ENCODE measurements at regions not wholly inside any gene's neighbourhood (a gene's known extent, or its start where the extent isn't known, plus 50 kb on each side); places are given as distances from the start of the nearest gene placed in this dataset.

DNA sequence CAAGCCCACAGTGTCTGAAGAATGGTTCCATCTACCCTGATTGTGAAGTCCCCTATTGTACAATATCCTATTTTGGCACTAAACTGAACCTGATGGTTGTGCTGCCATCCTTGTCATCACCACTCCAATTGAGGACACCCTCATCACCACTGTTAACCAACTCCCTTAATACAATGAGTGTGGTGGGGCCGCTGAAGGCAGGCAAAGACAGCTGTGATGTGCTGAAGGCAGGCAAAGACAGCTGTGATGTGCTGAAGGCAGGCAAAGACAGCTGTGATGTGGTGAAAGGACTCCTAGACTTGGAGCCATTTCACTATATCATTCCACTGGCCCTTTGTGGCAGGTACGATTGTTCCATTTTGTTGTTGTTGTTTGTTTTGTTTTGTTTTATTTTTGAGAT is 481.6 kb downstream of the SOX6 start (continued):
- TF ChIP-seq, protein P1, sequence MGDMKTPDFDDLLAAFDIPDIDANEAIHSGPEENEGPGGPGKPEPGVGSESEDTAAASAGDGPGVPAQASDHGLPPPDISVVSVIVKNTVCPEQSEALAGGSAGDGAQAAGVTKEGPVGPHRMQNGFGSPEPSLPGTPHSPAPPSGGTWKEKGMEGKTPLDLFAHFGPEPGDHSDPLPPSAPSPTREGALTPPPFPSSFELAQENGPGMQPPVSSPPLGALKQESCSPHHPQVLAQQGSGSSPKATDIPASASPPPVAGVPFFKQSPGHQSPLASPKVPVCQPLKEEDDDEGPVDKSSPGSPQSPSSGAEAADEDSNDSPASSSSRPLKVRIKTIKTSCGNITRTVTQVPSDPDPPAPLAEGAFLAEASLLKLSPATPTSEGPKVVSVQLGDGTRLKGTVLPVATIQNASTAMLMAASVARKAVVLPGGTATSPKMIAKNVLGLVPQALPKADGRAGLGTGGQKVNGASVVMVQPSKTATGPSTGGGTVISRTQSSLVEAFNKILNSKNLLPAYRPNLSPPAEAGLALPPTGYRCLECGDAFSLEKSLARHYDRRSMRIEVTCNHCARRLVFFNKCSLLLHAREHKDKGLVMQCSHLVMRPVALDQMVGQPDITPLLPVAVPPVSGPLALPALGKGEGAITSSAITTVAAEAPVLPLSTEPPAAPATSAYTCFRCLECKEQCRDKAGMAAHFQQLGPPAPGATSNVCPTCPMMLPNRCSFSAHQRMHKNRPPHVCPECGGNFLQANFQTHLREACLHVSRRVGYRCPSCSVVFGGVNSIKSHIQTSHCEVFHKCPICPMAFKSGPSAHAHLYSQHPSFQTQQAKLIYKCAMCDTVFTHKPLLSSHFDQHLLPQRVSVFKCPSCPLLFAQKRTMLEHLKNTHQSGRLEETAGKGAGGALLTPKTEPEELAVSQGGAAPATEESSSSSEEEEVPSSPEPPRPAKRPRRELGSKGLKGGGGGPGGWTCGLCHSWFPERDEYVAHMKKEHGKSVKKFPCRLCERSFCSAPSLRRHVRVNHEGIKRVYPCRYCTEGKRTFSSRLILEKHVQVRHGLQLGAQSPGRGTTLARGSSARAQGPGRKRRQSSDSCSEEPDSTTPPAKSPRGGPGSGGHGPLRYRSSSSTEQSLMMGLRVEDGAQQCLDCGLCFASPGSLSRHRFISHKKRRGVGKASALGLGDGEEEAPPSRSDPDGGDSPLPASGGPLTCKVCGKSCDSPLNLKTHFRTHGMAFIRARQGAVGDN (CRISPR knock-in tag; IDR thresholded peaks at IDR 0.05): no peak

DNA sequence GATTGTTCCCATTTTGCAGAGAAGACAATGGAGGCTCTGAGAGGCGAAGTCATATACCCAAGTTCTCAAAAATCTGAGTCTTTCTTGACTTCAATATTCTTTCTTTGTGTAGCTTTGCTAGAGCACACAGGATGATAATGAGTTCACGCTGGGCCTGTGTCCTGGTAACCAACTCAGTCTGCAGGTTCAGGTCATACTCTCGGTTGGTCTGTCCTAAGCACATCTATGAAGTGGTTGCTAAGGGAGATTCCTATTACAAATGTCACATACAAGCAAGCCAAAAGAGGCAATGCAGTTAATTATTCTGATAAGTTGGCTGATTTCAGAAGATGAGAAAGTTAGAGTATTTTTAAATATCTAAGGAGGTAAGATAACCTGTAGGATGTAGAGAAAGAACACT is 481.0 kb downstream of the SOX6 start:
- H3K27ac ChIP-seq (ENCODE audit: extremely low read length, insufficient read depth, low read length): no peak overlapping the region
- H3K79me2 ChIP-seq (ENCODE audit: insufficient read depth, low read length): no peaks in the 10 kb centered on the region
- H3K36me3 ChIP-seq (replicated peaks in 1 of 2; ENCODE audit: control insufficient read depth in 1 of 2, insufficient read depth in 2 of 2, low read length in 2 of 2): no peaks in the 10 kb centered on the region
- no peak overlapping the region for H3K4me2 ChIP-seq (ENCODE audit: low read depth, low read length)
- no peak overlapping the region for H2AFZ ChIP-seq (ENCODE audit: low read length)
- H4K20me1 ChIP-seq (ENCODE audit: insufficient read depth, low read length): no peaks in the 10 kb centered on the region
- ATAC-seq (no peak), FAIRE-seq (no peak), DNase-seq (ENCODE audit: low spot score) (no peak)
- no peaks in the 10 kb centered on the region for H3K27me3 ChIP-seq (ENCODE audit: control insufficient read depth in 1 of 2, insufficient read depth in 2 of 2, low read length in 2 of 2)
- 26% methylated on average over 3 of the region's 3 CpGs for WGBS (ENCODE audit: low lambda C conversion rate)
- H3K4me1 ChIP-seq (ENCODE audit: insufficient read depth, low read length): no peaks in the 10 kb centered on the region
- in situ Hi-C loops (cut with HindIII; ENCODE audit: extremely low pct_ligation_motif_present, low pct_unique_long_range_greater_than_20kb) (loop anchor here (25.0 kb wide), 1 partner anchor 88 kb away; no protein-coding TSS in a partner anchor), intact Hi-C loops (cut with micrococcal nuclease; ENCODE audit: unreplicated experiment) (no loop called here)
- H3K9me3 ChIP-seq (ENCODE audit: low read length): no peaks in the 10 kb centered on the region
- H3K9ac ChIP-seq (ENCODE audit: insufficient read depth, low read depth, low read length): no peak overlapping the region
- no peak overlapping the region for H3K4me3 ChIP-seq (replicated peaks in 1 of 3; ENCODE audit: insufficient read depth in 1 of 3, low read depth in 2 of 3, low read length in 3 of 3)
- ChIA-PET POLR2A (no interaction called here), CTCF (ENCODE audit: low intra/inter-chr PET ratio, low total read pairs) (no interaction called here)
- no TSS peak for BruUV-seq (replicated peaks)
- TF ChIP-seq ZBTB38 (CRISPR knock-in tag; IDR thresholded peaks at IDR 0.05): no peak
- TF ChIP-seq MEIS2 (CRISPR knock-in tag; IDR thresholded peaks at IDR 0.05): no peak
- no peak for TF ChIP-seq NAIF1 (CRISPR knock-in tag; IDR thresholded peaks at IDR 0.05; ENCODE audit: borderline replicate concordance)
- TF ChIP-seq CENPX (CRISPR knock-in tag; IDR thresholded peaks at IDR 0.05): no peak
- no peak for TF ChIP-seq ZBTB7B (CRISPR knock-in tag; IDR thresholded peaks at IDR 0.05)
- TF ChIP-seq ZNF484 (CRISPR knock-in tag; IDR thresholded peaks at IDR 0.05; ENCODE audit: borderline replicate concordance, low read depth): no peak
- TF ChIP-seq, protein P2, sequence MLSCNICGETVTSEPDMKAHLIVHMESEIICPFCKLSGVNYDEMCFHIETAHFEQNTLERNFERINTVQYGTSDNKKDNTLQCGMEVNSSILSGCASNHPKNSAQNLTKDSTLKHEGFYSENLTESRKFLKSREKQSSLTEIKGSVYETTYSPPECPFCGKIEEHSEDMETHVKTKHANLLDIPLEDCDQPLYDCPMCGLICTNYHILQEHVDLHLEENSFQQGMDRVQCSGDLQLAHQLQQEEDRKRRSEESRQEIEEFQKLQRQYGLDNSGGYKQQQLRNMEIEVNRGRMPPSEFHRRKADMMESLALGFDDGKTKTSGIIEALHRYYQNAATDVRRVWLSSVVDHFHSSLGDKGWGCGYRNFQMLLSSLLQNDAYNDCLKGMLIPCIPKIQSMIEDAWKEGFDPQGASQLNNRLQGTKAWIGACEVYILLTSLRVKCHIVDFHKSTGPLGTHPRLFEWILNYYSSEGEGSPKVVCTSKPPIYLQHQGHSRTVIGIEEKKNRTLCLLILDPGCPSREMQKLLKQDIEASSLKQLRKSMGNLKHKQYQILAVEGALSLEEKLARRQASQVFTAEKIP (CRISPR knock-in tag; IDR thresholded peaks at IDR 0.05; ENCODE audit: borderline replicate concordance): no peak
- TF ChIP-seq, protein P3, sequence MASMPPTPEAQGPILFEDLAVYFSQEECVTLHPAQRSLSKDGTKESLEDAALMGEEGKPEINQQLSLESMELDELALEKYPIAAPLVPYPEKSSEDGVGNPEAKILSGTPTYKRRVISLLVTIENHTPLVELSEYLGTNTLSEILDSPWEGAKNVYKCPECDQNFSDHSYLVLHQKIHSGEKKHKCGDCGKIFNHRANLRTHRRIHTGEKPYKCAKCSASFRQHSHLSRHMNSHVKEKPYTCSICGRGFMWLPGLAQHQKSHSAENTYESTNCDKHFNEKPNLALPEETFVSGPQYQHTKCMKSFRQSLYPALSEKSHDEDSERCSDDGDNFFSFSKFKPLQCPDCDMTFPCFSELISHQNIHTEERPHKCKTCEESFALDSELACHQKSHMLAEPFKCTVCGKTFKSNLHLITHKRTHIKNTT (CRISPR knock-in tag; IDR thresholded peaks at IDR 0.05): no peak
- TF ChIP-seq, protein P4, sequence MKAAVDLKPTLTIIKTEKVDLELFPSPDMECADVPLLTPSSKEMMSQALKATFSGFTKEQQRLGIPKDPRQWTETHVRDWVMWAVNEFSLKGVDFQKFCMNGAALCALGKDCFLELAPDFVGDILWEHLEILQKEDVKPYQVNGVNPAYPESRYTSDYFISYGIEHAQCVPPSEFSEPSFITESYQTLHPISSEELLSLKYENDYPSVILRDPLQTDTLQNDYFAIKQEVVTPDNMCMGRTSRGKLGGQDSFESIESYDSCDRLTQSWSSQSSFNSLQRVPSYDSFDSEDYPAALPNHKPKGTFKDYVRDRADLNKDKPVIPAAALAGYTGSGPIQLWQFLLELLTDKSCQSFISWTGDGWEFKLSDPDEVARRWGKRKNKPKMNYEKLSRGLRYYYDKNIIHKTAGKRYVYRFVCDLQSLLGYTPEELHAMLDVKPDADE (CRISPR knock-in tag; IDR thresholded peaks at IDR 0.05): no peak
- TF ChIP-seq FOXM1 (CRISPR knock-in tag; IDR thresholded peaks at IDR 0.05): no peak
- TF ChIP-seq, protein P5, sequence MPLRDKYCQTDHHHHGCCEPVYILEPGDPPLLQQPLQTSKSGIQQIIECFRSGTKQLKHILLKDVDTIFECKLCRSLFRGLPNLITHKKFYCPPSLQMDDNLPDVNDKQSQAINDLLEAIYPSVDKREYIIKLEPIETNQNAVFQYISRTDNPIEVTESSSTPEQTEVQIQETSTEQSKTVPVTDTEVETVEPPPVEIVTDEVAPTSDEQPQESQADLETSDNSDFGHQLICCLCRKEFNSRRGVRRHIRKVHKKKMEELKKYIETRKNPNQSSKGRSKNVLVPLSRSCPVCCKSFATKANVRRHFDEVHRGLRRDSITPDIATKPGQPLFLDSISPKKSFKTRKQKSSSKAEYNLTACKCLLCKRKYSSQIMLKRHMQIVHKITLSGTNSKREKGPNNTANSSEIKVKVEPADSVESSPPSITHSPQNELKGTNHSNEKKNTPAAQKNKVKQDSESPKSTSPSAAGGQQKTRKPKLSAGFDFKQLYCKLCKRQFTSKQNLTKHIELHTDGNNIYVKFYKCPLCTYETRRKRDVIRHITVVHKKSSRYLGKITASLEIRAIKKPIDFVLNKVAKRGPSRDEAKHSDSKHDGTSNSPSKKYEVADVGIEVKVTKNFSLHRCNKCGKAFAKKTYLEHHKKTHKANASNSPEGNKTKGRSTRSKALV (CRISPR knock-in tag; IDR thresholded peaks at IDR 0.05): no peak
- no peak for TF ChIP-seq ARID2 (CRISPR knock-in tag; IDR thresholded peaks at IDR 0.05; ENCODE audit: borderline replicate concordance)
